ENCODE measurements at regions not wholly inside any gene's neighbourhood (a gene's known extent, or its start where the extent isn't known, plus 50 kb on each side); places are given as distances from the start of the nearest gene placed in this dataset.

DNA sequence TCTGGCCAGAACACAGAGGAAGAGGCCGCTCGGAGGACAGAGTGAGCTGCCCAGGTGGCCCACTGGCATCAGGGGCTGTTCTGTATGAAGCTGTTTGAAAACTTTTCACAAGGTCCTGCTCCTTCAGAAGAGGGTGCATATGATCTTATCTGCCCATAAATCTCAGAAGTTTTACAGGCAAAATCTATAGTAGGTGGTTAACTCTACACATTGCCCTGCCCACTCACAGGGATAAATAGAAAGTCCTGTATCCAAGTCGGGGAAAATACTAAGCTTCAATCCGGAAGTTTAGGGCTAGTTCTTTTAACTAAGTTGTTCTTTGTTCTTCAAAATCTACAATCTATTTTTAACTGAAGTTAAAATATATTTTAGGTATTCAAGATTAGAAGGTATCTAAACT, 233.7 kb downstream of the FOXA2 start:
- Histone ChIP-seq H3K4me3 (no peak overlapping the region), H3K27me3 (no peaks in the 10 kb centered on the region), H3K27ac (no peak overlapping the region), H3K36me3 (no peaks in the 10 kb centered on the region), H3K9me3 (no peaks in the 10 kb centered on the region), H3K4me1 (no peaks in the 10 kb centered on the region)
- TF ChIP-seq, protein P1, sequence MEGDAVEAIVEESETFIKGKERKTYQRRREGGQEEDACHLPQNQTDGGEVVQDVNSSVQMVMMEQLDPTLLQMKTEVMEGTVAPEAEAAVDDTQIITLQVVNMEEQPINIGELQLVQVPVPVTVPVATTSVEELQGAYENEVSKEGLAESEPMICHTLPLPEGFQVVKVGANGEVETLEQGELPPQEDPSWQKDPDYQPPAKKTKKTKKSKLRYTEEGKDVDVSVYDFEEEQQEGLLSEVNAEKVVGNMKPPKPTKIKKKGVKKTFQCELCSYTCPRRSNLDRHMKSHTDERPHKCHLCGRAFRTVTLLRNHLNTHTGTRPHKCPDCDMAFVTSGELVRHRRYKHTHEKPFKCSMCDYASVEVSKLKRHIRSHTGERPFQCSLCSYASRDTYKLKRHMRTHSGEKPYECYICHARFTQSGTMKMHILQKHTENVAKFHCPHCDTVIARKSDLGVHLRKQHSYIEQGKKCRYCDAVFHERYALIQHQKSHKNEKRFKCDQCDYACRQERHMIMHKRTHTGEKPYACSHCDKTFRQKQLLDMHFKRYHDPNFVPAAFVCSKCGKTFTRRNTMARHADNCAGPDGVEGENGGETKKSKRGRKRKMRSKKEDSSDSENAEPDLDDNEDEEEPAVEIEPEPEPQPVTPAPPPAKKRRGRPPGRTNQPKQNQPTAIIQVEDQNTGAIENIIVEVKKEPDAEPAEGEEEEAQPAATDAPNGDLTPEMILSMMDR (IDR thresholded peaks at IDR 0.05): no peak
- no peak for DNase-seq (ENCODE audit: low spot score)

DNA sequence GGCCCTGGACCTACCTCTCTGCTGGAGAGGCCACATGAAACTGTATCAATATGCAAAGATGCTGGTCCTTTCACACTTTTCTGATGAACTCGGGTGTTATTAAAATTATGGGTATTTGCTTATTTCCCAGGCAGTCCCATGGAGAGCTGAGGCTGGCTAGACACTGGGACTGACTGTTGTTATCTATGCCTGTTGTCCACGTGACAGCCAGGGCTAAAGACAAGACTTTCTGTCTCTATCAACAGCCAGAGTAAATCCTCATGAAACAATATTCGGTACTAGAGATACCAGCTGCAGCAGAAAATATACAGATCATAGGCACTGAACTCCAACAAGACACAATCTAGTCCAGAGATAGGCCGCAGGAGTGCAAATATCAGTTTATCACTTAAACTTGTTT, 236.4 kb downstream of the FOXA2 start:
- no peak overlapping the region for H3K27ac ChIP-seq
- H3K4me1 ChIP-seq: no peaks in the 10 kb centered on the region
- H3K27me3 ChIP-seq: no peaks in the 10 kb centered on the region
- no peak overlapping the region for H3K4me3 ChIP-seq
- TF ChIP-seq, protein P1 (IDR thresholded peaks at IDR 0.05): no peak
- H3K9me3 ChIP-seq: no peaks in the 10 kb centered on the region
- no peaks in the 10 kb centered on the region for H3K36me3 ChIP-seq
- DNase-seq (ENCODE audit: low spot score): no peak

DNA sequence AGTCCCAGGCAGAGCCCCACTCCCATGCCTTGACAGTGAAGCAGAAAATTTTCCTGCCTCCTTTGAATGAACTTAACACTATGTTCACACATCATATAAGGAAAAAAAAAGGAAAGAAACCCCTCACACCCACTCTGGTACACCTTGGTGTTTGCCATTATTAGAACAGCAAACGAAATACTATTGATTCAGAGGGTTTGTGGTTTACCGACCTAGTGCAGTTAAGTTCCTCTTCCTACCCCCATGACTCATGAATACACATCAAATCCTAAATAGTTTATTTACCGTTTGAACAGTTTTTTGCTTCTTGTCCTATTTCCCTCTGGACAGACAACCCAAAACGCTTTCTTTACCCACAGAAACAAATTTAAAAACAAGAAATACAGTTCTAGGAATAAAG, 237.7 kb downstream of the FOXA2 start:
- TF ChIP-seq, protein P1 (IDR thresholded peaks at IDR 0.05): no peak

DNA sequence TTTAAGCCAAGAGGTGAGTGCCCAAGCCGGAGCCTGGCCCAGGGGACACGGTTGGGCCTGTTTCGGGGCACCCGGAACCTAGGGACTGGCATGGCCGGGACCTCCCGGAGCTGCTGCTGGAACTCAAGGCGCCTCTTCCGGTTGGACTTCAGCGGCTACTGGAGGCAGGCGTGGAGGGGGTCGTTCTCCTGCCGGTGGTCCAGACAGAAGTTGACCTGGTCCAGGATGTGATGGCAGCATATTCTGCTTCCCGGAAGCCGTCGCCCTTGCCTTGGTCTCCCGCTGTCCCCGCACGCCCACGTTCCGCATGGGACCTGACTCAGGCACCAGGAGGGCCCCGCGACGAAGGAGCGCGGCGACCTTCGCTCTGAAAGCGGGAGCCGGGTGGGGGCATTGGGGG, 240.8 kb downstream of the FOXA2 start:
- Histone ChIP-seq H3K27ac (no peak overlapping the region), H3K27me3 (no peaks in the 10 kb centered on the region), H3K36me3 (no peaks in the 10 kb centered on the region), H3K4me1 (peaks cover 0 to 3% of the 10 kb centered on the region in 2 donors), H3K4me3 (no peak overlapping the region), H3K9me3 (no peaks in the 10 kb centered on the region)
- TF ChIP-seq, protein P1 (IDR thresholded peaks at IDR 0.05): no peak
- DNase-seq (ENCODE audit: low spot score): no peak

More for the DNA sequence above, 237.7 kb downstream of the FOXA2 start:
- Histone ChIP-seq H3K36me3 (no peaks in the 10 kb centered on the region), H3K27ac (no peak overlapping the region), H3K4me3 (no peak overlapping the region), H3K4me1 (no peaks in the 10 kb centered on the region), H3K27me3 (no peaks in the 10 kb centered on the region), H3K9me3 (no peaks in the 10 kb centered on the region)
- DNase-seq (ENCODE audit: low spot score): no peak

DNA sequence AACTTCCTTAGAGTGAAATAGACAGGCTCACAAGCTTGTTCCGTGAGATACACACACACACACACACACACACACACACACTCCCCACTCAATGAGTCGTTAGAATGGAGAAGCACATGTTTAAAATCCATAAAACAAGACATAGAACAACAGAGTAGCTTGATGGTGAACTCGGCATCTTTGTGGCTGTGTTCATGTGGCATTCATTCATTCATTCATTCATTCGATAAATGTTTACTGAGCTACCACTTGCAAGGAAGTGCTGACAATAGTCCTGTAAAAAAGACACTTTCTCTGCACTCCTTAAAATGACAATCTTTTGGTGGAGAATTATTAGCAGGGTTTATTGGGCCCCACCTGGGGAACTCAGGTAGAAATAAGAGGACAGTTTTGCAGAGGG, 242.0 kb downstream of the FOXA2 start:
- no peak overlapping the region for H3K4me3 ChIP-seq
- H3K27me3 ChIP-seq: no peaks in the 10 kb centered on the region
- TF ChIP-seq, protein P1 (IDR thresholded peaks at IDR 0.05): no peak
- no peaks in the 10 kb centered on the region for H3K9me3 ChIP-seq
- H3K4me1 ChIP-seq: peaks cover 0 to 3% of the 10 kb centered on the region in 2 donors
- no peaks in the 10 kb centered on the region for H3K36me3 ChIP-seq
- H3K27ac ChIP-seq: no peak overlapping the region
- no peak for DNase-seq (ENCODE audit: low spot score)

DNA sequence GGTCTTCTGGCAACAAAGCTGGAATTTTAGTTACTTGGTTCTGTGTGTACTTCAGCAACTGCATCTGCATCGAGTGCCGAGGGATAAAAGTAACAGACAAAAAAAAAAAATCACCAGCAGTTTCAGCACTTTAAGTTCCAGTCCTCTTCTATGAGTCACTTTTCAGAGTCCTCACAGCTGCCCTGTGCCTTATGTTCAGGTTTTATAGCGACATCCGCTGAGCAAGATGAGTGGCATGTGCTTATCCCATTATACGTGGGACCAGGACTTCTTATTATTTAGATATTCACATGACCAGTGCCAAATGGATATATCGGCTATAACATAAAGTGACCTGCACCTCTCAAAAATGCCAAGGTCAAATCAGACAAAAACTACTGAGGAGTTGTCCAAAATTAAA, 242.9 kb downstream of the FOXA2 start:
- TF ChIP-seq, protein P1 (IDR thresholded peaks at IDR 0.05): no peak
- H3K27me3 ChIP-seq: no peaks in the 10 kb centered on the region

More for the DNA sequence above, 242.9 kb downstream of the FOXA2 start:
- peaks cover 0 to 3% of the 10 kb centered on the region in 2 donors for H3K4me1 ChIP-seq
- H3K4me3 ChIP-seq: no peak overlapping the region
- no peak for DNase-seq (ENCODE audit: low spot score)
- H3K9me3 ChIP-seq: no peaks in the 10 kb centered on the region
- no peak overlapping the region for H3K27ac ChIP-seq
- H3K36me3 ChIP-seq: no peaks in the 10 kb centered on the region
